Fibroblast of peridontal ligament (primary cell): ENCODE measurements at regions not wholly inside any gene's neighbourhood (a gene's known extent, or its start where the extent isn't known, plus 50 kb on each side); places are given as distances from the start of the nearest gene placed in this dataset.
A peak's percentile ranks its signal among the peaks of the same experiment; 100 is the strongest.
"Not testable (repeated sequence)": the region's sequence is repeated elsewhere in the genome, so short reads cannot be mapped to it uniquely, and the experiment has no call there.

ENCODE experiments used
- DNase-seq: peaks from one replicate; pipeline ENCODE4 v3.0.0-alpha.2; 2010; ENCODE audit errors: extremely low read depth

DNA sequence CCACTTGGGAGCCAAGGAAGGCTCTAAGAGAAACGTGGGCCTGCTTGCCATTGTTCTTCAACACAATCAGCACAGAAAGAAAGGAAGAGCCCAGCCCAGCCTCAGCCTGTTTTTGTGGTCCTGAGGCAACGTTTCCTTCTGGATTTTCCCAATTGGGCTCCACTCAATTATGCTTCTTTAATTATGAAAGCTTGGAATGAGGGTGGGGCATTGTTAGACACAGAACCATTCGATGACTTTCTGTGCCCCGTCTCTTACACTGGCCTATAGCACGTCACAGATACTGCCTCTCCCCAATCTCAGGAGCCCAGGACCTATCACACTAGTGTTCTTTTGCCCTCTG, 207.4 kb downstream of the ZFP36L2 start:
- no peak for DNase-seq

DNA sequence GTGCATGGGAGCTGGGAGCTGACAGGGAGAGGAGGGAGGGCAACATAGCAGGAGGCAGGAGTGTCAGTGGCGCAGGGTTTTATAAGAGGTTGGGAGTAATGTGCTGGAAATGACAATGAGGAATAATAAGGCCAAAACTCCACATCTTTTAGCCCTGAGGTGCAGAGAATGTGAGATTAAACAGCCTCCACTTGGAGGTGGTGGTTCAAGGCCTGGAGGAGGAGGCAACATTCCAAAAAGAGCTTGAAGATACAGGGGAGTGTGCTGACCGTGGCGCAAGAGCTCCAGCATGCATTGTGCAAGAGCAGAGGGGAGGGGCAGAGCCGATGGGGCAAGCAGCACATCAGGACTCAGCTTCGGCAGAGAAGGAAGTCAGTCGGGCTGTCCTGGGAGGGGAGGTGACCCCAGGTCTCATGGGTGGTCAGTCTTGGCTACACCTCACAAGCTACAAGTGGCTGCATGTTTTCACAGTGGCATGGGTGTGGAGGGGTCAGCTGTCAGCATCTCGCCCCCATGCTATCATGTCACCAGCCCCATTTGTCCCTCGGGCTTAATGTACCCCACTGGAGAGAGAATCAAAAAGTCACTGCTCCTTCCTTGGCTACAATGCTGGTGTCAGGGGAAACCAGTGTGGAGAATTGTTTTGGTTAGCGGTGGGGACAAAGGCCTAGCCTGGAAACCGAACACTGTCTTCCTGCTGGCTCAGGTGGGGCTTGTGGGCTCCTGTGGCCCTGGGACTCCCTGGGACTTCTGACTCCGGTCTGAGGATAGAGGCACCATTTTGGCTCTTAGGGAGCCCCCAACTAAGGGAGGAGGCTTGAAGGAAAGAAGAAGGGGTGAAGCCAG, 208.0 kb downstream of the ZFP36L2 start:
- peak; percentile 77 for DNase-seq

DNA sequence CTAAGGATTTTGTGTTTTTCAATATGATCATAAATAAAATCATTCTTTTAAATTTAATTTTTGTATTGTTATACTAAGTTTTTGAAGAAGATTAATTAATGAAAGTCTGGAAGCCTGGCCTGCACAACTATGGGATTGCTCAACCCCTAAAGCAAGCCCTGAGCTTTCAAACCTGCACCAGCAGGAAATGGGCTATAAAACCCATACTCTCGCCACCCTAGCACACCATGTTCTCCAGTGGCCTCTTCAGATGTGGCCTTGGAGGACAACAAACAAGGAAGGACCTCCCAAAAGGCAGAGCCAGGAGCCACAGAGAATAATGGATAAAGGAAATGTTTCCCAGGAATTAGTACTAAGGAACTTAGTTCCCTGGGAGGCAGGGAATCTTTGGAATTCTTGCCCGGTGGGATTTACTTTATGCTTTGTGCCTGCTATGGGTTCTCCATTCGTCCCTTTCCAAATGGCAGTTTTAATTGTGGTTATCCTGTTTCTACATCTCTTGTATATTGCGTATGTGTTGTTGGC, 212.5 kb downstream of the ZFP36L2 start:
- DNase-seq = no peak

DNA sequence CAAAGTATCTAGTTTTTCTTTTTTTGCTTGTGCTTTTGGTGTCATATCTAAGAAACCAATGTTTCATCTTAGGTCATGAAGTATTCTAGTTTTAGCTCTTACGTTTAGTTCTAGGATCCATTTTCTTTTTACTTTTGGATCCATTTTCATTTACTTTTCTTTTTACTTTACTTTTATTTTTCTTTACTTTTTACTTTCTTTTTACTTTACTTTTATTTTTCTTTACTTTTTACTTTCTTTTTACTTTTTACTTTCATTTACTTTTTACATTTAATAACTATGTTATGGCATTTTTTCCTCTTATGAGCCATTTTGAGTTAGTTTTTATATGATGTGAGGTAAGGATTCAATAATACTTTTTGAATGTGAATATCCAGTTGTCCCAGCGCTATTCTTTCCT, 213.4 kb downstream of the ZFP36L2 start:
- DNase-seq = no peak

DNA sequence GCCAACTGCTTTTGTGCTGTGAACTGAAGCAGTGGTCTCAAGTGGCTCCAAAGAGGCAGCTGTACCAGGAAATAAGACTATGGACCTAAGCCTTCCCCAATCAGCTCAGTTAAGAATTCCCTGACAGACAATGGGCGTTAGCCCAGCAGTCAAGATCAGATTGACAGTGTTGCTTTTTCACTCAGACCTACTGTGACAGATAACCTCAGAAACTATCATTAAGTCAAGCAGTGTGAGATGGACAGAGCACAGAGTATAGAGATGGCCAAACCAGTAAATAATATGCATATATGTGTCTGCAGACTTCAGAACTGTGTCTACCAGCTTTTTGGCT, 215.3 kb downstream of the ZFP36L2 start:
- no peak for DNase-seq

DNA sequence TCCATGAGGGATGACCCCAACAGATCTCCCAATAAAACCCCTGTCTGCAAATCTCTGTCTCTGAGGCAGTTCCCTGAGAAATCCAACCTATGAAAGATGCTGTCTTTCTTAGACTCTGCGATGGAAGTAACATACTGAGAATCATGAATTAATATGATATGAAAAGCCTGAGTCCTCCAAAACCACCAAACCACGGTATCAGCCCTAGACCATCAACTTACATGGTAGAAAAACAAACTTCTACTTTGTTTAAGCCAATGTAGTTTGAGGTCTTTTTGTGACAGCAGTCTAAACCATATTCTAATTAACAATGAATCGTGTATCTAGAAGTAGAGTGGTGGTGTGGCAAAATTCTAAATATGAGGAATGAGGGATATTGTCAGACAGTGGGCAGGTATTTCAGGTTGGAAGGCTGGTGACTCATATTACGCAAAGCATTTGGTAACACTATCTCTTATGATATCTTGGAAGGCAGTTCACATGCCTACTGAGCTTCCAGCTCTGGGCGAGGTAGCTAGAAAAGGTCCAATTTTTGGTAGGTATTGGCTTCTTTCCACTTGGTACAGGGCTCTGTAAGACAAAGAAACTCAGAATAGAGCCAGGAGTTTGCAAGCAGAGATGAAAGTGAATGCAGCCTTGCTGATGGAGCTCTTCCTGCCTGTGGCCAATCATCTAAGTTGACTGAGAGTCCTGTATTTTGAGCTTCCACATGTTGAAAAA, 215.8 kb downstream of the ZFP36L2 start:
- no peak for DNase-seq

DNA sequence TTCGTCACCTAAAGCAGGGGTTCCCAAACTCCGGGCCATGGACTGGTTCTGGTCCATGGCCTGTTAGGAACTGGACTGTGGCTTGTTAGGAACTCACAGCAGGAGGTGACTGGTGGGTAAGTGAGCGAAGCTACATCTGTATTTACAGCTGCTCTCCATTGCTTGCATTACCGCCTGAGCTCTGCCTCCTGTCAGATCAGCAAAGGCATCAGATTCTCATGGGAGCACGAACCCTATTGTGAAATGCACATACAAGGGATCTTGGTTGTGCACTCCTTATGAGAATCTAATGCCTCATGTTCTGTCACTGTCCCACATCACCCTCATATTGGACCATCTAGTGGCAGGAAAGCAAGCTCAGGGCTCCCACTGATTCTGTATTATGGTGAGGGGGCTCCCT, 217.0 kb downstream of the ZFP36L2 start:
- DNase-seq = no peak

DNA sequence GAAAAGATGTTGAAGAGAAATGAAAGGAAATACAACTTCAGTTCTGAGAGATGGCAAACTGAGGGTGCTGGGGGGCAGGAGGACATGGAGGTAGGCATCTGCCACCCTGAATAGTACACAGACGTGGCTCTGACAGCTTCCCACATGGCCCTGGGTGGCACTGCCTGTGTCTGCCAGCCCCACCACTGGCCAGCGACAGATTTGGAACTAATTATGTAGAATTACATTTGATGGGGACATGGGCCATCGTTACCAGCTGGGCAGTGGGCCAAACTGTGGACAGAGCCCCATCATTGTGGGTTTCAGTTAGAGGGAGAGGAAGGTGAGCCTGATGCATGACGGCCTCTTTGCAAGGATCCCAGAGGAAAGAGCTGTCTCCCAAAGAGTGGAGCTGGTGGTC, 216.0 kb upstream of the HAAO start:
- no peak for DNase-seq

DNA sequence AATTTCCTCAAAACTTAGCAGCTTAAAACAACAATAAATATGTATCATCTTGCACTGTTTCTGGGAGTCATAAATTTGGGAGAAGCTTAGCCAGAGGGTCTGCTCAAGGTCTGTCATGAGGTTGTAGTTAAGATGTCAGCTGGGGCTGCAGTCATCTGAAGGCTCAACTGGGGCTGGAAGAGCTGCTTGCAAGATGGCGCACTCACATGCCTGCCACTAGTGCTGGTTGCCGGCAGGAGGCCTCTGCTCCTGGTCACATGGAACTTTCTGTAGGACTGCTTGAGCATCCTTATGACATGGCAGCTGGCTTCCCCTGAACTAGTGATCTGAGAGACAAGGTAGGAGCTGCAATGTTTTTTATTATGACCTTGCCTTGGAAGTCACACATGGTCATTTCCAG, 215.5 kb upstream of the HAAO start:
- DNase-seq = no peak

DNA sequence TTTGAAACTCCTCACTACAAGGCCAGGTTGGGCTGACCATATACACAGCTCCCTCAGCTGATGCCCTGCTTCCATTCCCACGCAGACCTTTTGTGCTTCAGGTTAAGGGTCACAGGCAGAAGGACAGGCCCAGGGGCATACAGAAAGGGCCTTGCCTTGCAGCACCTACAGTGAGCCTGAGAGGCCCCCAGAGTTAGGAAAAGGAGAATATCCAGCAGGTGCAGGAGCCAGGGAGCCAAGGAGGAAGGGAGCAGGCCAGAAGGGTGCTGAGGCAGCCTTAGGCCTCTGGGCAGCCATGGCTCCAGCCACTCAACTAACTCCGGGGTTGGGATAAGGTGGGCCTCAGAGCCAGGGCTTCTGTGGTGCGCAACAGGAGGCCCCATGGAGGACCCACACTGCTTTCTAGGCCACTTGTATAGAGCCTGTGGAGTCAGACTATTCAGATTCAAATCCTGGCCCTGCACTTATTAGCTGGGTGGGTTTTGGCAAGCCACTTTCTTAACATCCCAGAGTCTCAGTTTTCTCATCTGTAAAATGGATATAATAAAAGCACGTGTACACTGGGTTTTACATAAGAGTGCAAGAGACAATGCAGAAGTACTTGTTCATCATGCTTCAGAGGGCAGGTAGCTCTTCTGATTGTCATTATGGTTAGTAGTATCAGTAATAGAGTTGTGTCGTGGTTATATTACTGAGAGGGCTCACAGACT, 214.6 kb upstream of the HAAO start:
- DNase-seq = no peak

DNA sequence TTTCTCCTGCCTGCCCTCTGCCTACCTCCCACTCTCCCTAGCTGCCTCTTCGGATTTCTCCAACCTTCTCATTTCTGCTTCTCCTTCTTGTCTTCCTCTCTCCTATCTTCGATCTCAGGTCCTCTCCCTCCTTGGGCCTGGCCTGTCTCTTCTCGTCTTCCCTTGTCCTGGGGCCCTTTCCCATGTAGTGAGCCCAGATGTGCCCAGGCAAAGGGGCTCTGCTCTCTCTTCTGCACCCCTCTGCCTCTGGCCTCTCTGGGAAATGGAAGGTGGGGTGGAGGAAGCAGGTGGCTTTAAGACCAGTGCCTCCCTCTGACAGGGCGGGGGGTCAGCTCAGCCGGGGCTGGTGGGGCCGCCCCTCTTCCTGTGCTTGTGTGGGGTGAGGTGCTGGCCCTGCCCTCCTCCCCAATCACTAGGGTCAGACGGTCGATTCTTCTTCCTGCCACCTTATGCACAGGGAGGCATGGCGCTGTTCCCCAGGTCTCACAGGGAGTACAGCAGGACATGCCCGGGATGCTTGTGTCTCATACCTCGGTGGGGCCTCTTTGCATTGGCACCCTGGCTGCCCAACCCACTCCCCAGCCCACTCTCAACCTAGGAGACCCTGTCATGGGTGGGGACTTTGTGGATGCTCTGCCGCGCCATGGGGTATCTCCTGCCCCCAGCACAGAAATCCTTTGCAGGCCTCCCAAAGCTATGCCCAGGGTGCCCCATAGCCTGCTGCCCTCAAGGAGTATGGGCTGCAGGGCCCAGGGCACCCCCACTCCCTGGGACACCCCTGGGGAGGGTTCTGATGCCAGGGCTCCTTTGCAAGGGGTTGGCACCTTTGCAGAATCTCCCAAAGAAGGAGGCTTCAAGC, 213.8 kb upstream of the HAAO start:
- no peak for DNase-seq

DNA sequence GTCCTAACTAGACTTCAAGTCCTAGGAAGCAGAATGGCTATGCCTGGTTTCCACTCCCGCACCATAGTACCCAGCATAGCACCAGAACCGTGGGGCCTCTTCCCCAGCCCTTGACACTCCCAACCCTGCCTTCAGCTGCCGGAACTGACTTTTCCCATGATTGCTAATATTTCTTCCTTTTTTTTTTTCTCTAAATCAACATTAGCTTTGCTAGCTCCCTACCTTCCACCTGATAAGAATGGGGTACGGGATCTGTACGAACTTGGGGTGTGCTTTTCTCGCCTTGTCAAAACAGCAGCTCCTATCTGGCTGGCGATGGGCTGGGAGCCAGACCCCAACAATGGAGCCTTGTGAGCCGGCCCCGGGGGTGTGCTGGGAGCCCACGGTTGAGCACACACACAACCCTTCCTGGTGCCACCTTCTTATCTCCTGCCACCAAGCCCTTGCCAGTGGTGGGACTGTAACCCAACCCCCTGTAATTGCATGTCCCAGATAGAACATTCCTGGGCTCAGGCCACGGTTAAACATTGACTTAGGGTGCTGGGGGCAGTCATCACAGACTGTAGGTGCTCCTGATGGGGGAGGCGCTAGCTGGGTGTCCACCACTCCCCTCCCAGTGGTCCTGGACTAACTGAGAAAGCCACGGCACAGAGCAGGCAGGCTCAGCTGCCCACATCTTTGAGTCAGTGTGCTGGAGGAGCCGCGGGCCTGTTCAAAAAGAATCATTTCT, 213.0 kb upstream of the HAAO start:
- DNase-seq = no peak

DNA sequence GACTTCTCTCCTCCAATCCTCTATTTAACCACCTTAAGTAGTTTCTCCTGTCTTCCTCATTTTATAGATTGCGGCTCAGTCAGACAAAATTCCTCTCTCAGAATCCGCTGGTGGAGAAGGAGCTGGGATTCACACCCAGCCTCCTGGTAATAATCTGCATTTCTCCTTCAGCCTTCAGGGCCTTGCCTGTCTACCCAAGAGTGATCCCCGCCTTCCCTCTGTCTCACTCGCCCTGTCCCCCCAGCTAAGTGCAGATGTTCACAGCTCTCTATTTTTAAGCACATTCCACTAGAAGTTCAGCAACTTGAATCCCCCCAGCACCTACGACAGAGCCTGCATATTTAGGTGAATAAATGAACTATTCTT, 212.5 kb upstream of the HAAO start:
- no peak for DNase-seq

DNA sequence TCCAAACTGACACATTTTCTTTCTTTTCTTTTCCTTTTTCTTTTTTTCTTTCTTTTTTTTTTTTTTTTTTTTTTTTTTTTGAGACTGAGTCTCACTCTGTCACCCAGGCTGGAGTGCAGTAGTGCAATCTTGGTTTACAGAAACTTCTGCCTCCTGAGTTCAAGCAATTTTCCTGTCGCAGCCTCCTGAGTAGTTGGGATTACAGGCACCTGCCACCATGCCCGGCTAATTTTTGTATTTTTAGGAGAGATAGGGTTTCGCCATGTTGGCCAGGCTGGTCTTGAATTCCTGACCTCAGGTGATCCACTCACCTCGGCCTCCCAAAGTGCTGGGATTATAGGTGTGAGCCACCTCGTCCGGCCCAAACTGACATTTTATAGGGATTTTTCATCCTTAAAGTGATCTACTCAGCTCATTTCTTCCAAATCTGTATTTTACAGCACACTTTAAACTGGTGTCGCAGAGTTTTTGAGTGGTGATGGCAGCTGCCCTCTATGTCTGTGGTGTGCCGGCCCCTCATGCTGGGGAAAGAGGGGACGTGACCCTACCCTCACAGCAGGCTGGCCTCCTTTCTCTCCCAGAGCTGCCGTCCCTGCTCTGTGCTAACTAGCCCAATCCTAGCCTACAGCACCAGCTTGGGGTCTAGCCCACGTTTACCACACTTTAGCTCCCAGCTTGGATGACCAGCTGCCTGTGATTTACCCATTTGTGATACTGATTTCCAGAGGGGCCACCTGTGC, 211.9 kb upstream of the HAAO start:
- not testable (repeated sequence) for DNase-seq

DNA sequence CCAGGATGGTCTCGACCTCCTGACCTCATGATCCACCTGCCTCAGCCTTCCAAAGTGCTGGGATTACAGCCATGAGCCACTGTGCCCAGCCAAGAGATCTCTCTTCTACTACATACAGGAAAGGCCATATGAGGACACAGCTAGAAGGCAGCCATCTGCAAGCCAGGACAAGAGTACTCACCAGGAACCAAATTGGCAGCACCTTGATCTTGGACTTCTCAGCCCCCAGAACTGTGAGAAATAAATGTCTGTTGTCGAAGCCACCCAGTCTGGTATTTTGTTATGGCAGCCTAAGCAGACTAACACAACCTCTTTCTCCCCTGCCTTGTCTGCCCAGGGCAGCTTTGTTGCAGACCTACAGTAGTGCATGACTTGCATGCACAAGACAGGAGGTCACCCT, 211.3 kb upstream of the HAAO start:
- no peak for DNase-seq

DNA sequence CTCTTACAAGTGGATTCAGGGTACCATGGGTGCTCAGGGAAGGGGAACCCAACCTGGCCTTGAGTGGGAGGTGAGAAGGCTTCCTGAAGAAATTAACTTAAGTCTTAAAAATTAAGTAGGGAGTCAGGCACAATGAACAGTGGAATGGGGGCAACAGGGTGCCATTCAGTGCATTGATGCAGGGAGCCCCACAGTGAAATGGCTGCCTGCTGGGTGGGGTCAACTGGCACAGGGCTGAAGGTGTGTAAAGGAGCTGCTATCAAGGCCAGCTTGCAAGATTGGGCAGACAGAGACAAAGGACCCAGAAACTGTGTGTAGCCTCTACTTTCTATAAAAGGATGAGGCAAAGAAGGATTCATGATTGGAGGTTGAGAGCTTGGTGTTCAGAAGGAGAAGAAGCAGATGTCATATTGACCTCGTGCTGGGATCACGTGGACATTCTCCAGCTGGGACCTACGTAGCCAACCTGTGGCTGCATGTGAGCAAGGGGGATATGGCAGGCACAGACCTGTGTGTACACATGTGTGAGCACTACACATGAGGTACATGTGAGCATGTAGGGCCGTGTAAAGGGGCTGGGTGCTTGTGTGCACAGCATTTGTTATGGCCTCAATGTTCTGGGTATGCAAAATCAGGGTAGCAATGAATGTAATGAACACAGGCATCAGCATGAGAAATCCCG, 209.5 kb upstream of the HAAO start:
- no peak for DNase-seq

DNA sequence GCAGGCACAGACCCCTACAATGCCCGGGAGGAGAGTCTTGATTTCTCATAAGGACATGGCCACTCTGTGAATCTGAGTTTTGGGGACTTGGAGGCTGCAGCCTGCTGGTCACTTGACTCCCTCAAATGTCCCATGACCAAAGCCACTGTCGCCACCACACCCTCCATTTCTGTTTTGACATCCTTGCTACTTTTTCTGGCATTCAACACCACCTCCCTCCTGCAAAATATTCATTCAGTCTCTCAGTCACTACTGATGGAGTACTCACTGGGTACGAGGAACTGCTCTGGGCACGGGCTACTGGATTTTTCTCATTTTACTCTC, 208.6 kb upstream of the HAAO start:
- DNase-seq = no peak

DNA sequence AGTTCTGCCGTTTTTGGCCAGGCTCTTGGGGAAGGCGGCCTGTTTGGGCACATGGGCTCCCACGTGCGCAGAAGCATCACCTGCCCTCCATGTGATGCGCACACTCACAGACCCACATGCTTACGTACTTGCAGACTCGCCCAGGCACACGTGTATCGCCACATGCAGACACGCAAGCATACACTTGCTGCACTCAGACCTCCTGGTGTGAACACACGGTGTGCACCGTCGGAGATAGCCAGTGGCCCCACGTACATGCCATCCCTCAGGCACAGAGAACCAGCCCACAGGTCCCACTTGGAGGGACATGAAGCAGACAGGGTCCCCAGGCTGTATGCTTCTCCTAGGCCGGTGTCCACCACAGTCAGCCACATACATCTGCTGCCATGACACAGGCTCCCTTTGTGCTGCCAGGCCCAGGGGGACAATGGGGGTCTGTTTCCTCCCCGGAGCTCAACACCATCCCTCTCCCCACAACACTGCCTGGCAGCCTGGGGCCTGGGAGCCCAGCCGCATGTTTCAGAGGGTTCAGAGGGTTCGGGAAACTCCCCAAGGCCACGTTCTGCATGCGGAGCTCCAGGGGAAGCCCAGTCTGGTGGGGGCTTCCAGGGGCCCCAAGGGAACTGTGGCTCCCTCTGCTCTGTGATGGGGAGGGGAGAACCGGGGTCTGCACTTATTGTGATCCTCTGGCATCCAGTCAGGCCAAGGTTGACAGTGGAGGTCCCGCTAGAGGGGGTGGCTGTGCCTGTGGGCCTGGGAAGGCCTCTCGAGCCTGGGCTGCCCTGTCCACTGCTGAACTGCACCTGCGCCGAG, 208.1 kb upstream of the HAAO start:
- DNase-seq = no peak

DNA sequence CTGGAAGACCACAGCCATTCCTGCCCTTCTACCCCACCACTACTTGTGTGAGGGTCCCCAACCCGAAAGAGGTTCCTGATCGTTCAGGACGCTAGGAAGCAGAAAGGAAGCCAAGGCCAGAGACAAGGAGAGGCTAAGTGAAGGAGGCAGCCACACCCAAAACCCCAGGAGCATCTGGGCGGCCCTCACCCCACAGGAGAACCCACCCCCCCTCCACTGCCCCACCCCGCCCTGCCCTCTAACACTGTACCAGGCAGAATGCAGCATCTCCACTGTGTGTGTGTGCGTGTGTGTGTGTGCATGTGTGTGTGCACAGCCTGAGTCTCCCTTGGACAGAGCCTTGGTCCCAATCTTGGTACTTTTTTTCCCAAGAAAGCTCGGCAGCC, 207.5 kb upstream of the HAAO start:
- no peak for DNase-seq
